HepG2 (cell line): ENCODE measurements at regions not wholly inside any gene's neighbourhood (a gene's known extent, or its start where the extent isn't known, plus 50 kb on each side); places are given as distances from the start of the nearest gene placed in this dataset.

Experiments
- ATAC-seq: fragments of 200-7000 bp; cut with Tn5 transposase; 3 replicates; pipeline ENCODE4 v1.9.1; 2020; ENCODE audit warnings: mild to moderate bottlenecking, moderate library complexity
- BruUV-seq: library from RNA; stranded (reverse); fragments of 400-500 nt; replicated peaks from 2 replicates; lab custom pipeline; 2021; lab: Mats Ljungman, UMichigan
- CTCF ChIA-PET: fragments of 300-600 bp; formaldehyde crosslinking; extraction: SDS; loops from one replicate; lab custom pipeline; 2021; ENCODE audit warnings: low total read pairs, inconsistent platforms, low intra/inter-chr PET ratio; lab: Yijun Ruan, JAX
- POLR2A ChIA-PET: fragments of 350-600 bp; sonication (Branson Sonifier 250); formaldehyde crosslinking; loops from one replicate; lab custom pipeline; 2020; ENCODE audit warnings: antibody characterized with exemption, inconsistent platforms; lab: Yijun Ruan, JAX
- DNase-seq: peaks from one replicate; pipeline ENCODE4 v3.0.0-alpha.2; 2015; ENCODE audit warnings: low spot score
- FAIRE-seq: peaks from 3 replicates; lab custom pipeline; 2011; peaks lifted over from hg19 to GRCh38; lab: Jason Lieb, UNC
- H2AFZ ChIP-seq: one replicate; pipeline ENCODE4 v1.6.1; 2011; ENCODE audit warnings: low read length, inconsistent platforms
- H3K27ac ChIP-seq: fragments of 300-600 bp; 3 replicates; pipeline ENCODE4 v1.8.0; 2011; ENCODE audit warnings: mixed run types, mild to moderate bottlenecking, mixed read lengths, low read length, inconsistent platforms; ENCODE audit not compliant: insufficient read depth; ENCODE audit errors: extremely low read length
- H3K27me3 ChIP-seq, 2 experiments: fragments of 200-600 bp in 1 of 2; 2 replicates in 1 of 2; 3 replicates in 1 of 2; pipeline versions ENCODE4 v1.6.0 to v1.8.0; 2011; ENCODE audit warnings: low read length in 2 of 2, mild to moderate bottlenecking in 2 of 2, moderate library complexity in 2 of 2, inconsistent platforms in 1 of 2; ENCODE audit not compliant: insufficient read depth in 2 of 2, control insufficient read depth in 1 of 2
- H3K36me3 ChIP-seq, 2 experiments: fragments of 200-600 bp in 1 of 2; replicated peaks in 1 of 2; 2 replicates in 1 of 2; 3 replicates in 1 of 2; pipeline versions ENCODE4 v1.5.1 to v1.8.0; 2011; ENCODE audit warnings: low read length in 2 of 2, inconsistent platforms in 1 of 2; ENCODE audit not compliant: insufficient read depth in 2 of 2, control insufficient read depth in 1 of 2
- H3K4me1 ChIP-seq: 2 replicates; pipeline ENCODE4 v1.5.1; 2012; ENCODE audit warnings: low read length, inconsistent platforms; ENCODE audit not compliant: insufficient read depth
- H3K4me2 ChIP-seq: 2 replicates; pipeline ENCODE4 v1.6.0; 2011; ENCODE audit warnings: low read depth, low read length, inconsistent platforms
- H3K4me3 ChIP-seq, 3 experiments: fragments of 200-600 bp in 1 of 3; sonication (generic), shearing (Covaris generic) in 1 of 3; replicated peaks in 1 of 3; 2 replicates each; pipeline ENCODE4 v1.5.1; 2011 to 2016; ENCODE audit warnings: low read length in 3 of 3, inconsistent platforms in 2 of 3, low read depth in 2 of 3, mild to moderate bottlenecking in 2 of 3, control low read depth in 1 of 3, mixed read lengths in 1 of 3; ENCODE audit not compliant: insufficient read depth in 1 of 3
- H3K79me2 ChIP-seq: one replicate; pipeline ENCODE4 v1.6.1; 2011; ENCODE audit warnings: low read length, inconsistent platforms; ENCODE audit not compliant: insufficient read depth
- H3K9ac ChIP-seq: 2 replicates; pipeline ENCODE4 v1.6.0; 2011; ENCODE audit warnings: mild to moderate bottlenecking, low read depth, low read length, inconsistent platforms; ENCODE audit not compliant: insufficient read depth
- H3K9me3 ChIP-seq: 2 replicates; pipeline ENCODE4 v1.5.1; 2012; ENCODE audit warnings: mild to moderate bottlenecking, low read length
- H4K20me1 ChIP-seq: 2 replicates; pipeline ENCODE4 v1.6.0; 2011; ENCODE audit warnings: inconsistent platforms, mild to moderate bottlenecking, low read length, moderate library complexity; ENCODE audit not compliant: insufficient read depth
- E2F1 ChIP-seq: sonication (generic); formaldehyde crosslinking; IDR thresholded peaks from 2 replicates; pipeline ENCODE4 v1.5.0; 2020; ENCODE audit warnings: missing genetic modification reagents
- HOMEZ ChIP-seq: IDR thresholded peaks from 2 replicates; pipeline ENCODE4 v1.6.1; 2016; ENCODE audit warnings: low read depth
- RARA ChIP-seq: IDR thresholded peaks from 2 replicates; pipeline ENCODE4 v1.6.1; 2016; ENCODE audit warnings: missing genetic modification reagents, missing compliant biosample characterization
- ZNF136 ChIP-seq: sonication (generic); formaldehyde crosslinking; IDR thresholded peaks from 2 replicates; pipeline ENCODE4 v1.8.1; 2022; ENCODE audit warnings: low read depth, mild to moderate bottlenecking, moderate library complexity, missing genetic modification reagents
- ZNF264 ChIP-seq: sonication (generic); formaldehyde crosslinking; IDR thresholded peaks from 2 replicates; pipeline ENCODE4 v1.4.0; 2020; ENCODE audit warnings: missing genetic modification reagents
- WGBS: methylation state at CpG from one replicate; pipeline ENCODE4 v1.1.6; 2017; ENCODE audit warnings: low lambda C conversion rate; 5-methylcytosine and 5-hydroxymethylcytosine counted together
- in situ Hi-C: cut with HindIII; loops from 2 replicates; pipeline ENCODE4 v1.10.0; 2017; ENCODE audit warnings: low pct_unique_long_range_greater_than_20kb; ENCODE audit not compliant: extremely low pct_ligation_motif_present
- intact Hi-C: fragments of 100-400 bp; cut with micrococcal nuclease; formaldehyde crosslinking; loops from one replicate; pipeline ENCODE4 v1.10.0; 2022; ENCODE audit not compliant: unreplicated experiment

DNA sequence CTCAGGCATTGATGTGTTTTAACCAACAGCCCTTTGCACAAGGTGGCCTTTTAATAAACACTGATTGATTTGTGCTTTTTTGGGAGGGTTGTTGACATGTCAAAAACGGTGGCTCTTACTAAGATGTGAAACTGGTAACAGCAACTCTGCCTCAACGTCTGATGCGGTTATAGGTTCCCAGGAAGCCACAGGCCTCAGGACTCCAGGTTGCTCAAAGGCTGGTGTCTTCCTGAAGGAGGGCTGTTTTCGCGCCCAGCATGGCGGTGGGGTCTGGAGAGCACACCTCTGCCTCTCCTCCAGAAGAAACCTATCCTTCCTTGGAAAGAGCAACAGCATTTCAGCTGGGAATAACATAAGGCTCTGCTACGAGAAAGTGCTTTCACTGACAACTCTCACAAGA, 187.5 kb downstream of the IRF8 start (continued):
- TF ChIP-seq RARA (CRISPR knock-in tag), result no peak

GRCh38 chr16:86087011-86087895, 188.3 kb downstream of the IRF8 start:
- H3K4me3 ChIP-seq, result no peak overlapping the region
- no peaks in the 10 kb centered on the region for H3K36me3 ChIP-seq
- H3K27me3 ChIP-seq, result peaks cover 3 to 16% of the 10 kb centered on the region in 2 experiments; a peak in 4 of 5 replicates
- intact Hi-C loops (no loop called here), in situ Hi-C loops (no loop called here)
- WGBS, result 60% methylated on average over 36 of the region's 37 CpGs
- ATAC-seq (no peak), FAIRE-seq (no peak), DNase-seq (no peak)
- no peak overlapping the region for H3K27ac ChIP-seq
- no peaks in the 10 kb centered on the region for H3K9me3 ChIP-seq
- no peaks in the 10 kb centered on the region for H3K79me2 ChIP-seq
- POLR2A ChIA-PET, result no interaction called here
- H2AFZ ChIP-seq, result no peak overlapping the region
- TF ChIP-seq ZNF136 (CRISPR knock-in tag) (no peak), ZNF264 (CRISPR knock-in tag) (no peak), E2F1 (CRISPR knock-in tag) (no peak), HOMEZ (CRISPR knock-in tag) (no peak)
- H3K9ac ChIP-seq, result no peak overlapping the region
- H3K4me1 ChIP-seq, result peaks cover 16% of the 10 kb centered on the region
- no TSS peak for BruUV-seq
- H4K20me1 ChIP-seq, result no peaks in the 10 kb centered on the region
- H3K4me2 ChIP-seq, result no peak overlapping the region
- CTCF ChIA-PET, result no interaction called here
